HepG2 (cell line): ENCODE measurements at regions not wholly inside any gene's neighbourhood (a gene's known extent, or its start where the extent isn't known, plus 50 kb on each side); places are given as distances from the start of the nearest gene placed in this dataset.

Experiments used
- ATAC-seq: fragments of 200-7000 bp; cut with Tn5 transposase; 3 replicates; pipeline ENCODE4 v1.9.1; 2020; ENCODE audit warnings: mild to moderate bottlenecking, moderate library complexity
- BruUV-seq: library from RNA; stranded (reverse); fragments of 400-500 nt; replicated peaks from 2 replicates; lab custom pipeline; 2021; lab: Mats Ljungman, UMichigan
- CTCF ChIA-PET: fragments of 300-600 bp; formaldehyde crosslinking; extraction: SDS; loops from one replicate; lab custom pipeline; 2021; ENCODE audit warnings: low total read pairs, inconsistent platforms, low intra/inter-chr PET ratio; lab: Yijun Ruan, JAX
- POLR2A ChIA-PET: fragments of 350-600 bp; sonication (Branson Sonifier 250); formaldehyde crosslinking; loops from one replicate; lab custom pipeline; 2020; ENCODE audit warnings: antibody characterized with exemption, inconsistent platforms; lab: Yijun Ruan, JAX
- DNase-seq: peaks from one replicate; pipeline ENCODE4 v3.0.0-alpha.2; 2015; ENCODE audit warnings: low spot score
- FAIRE-seq: peaks from 3 replicates; lab custom pipeline; 2011; peaks lifted over from hg19 to GRCh38; lab: Jason Lieb, UNC
- H2AFZ ChIP-seq: one replicate; pipeline ENCODE4 v1.6.1; 2011; ENCODE audit warnings: low read length, inconsistent platforms
- H3K27ac ChIP-seq: fragments of 300-600 bp; 3 replicates; pipeline ENCODE4 v1.8.0; 2011; ENCODE audit warnings: mixed run types, mild to moderate bottlenecking, mixed read lengths, low read length, inconsistent platforms; ENCODE audit not compliant: insufficient read depth; ENCODE audit errors: extremely low read length
- H3K27me3 ChIP-seq, 2 experiments: fragments of 200-600 bp in 1 of 2; 2 replicates in 1 of 2; 3 replicates in 1 of 2; pipeline versions ENCODE4 v1.6.0 to v1.8.0; 2011; ENCODE audit warnings: low read length in 2 of 2, mild to moderate bottlenecking in 2 of 2, moderate library complexity in 2 of 2, inconsistent platforms in 1 of 2; ENCODE audit not compliant: insufficient read depth in 2 of 2, control insufficient read depth in 1 of 2
- H3K36me3 ChIP-seq, 2 experiments: fragments of 200-600 bp in 1 of 2; replicated peaks in 1 of 2; 2 replicates in 1 of 2; 3 replicates in 1 of 2; pipeline versions ENCODE4 v1.5.1 to v1.8.0; 2011; ENCODE audit warnings: low read length in 2 of 2, inconsistent platforms in 1 of 2; ENCODE audit not compliant: insufficient read depth in 2 of 2, control insufficient read depth in 1 of 2
- H3K4me1 ChIP-seq: 2 replicates; pipeline ENCODE4 v1.5.1; 2012; ENCODE audit warnings: low read length, inconsistent platforms; ENCODE audit not compliant: insufficient read depth
- H3K4me2 ChIP-seq: 2 replicates; pipeline ENCODE4 v1.6.0; 2011; ENCODE audit warnings: low read depth, low read length, inconsistent platforms
- H3K4me3 ChIP-seq, 3 experiments: fragments of 200-600 bp in 1 of 3; sonication (generic), shearing (Covaris generic) in 1 of 3; replicated peaks in 1 of 3; 2 replicates each; pipeline ENCODE4 v1.5.1; 2011 to 2016; ENCODE audit warnings: low read length in 3 of 3, inconsistent platforms in 2 of 3, low read depth in 2 of 3, mild to moderate bottlenecking in 2 of 3, control low read depth in 1 of 3, mixed read lengths in 1 of 3; ENCODE audit not compliant: insufficient read depth in 1 of 3
- H3K79me2 ChIP-seq: one replicate; pipeline ENCODE4 v1.6.1; 2011; ENCODE audit warnings: low read length, inconsistent platforms; ENCODE audit not compliant: insufficient read depth
- H3K9ac ChIP-seq: 2 replicates; pipeline ENCODE4 v1.6.0; 2011; ENCODE audit warnings: mild to moderate bottlenecking, low read depth, low read length, inconsistent platforms; ENCODE audit not compliant: insufficient read depth
- H3K9me3 ChIP-seq: 2 replicates; pipeline ENCODE4 v1.5.1; 2012; ENCODE audit warnings: mild to moderate bottlenecking, low read length
- H4K20me1 ChIP-seq: 2 replicates; pipeline ENCODE4 v1.6.0; 2011; ENCODE audit warnings: inconsistent platforms, mild to moderate bottlenecking, low read length, moderate library complexity; ENCODE audit not compliant: insufficient read depth
- AHR ChIP-seq: IDR thresholded peaks from 2 replicates; pipeline ENCODE4 v1.6.1; 2018; ENCODE audit warnings: missing genetic modification reagents, missing compliant biosample characterization
- HMG20A ChIP-seq: IDR thresholded peaks from 2 replicates; pipeline ENCODE4 v1.6.1; 2016; ENCODE audit warnings: borderline replicate concordance
- HNRNPK ChIP-seq: fragments of 200-400 bp; formaldehyde crosslinking; IDR thresholded peaks from 2 replicates; pipeline ENCODE4 v1.6.1; 2018; ENCODE audit warnings: low read length, low read depth, moderate library complexity, mild to moderate bottlenecking; ENCODE audit not compliant: poor library complexity, severe bottlenecking
- JUN ChIP-seq: sonication (generic); formaldehyde crosslinking; IDR thresholded peaks from 2 replicates; pipeline ENCODE4 v1.4.0; 2020; ENCODE audit warnings: mild to moderate bottlenecking, missing genetic modification reagents
- MAFG ChIP-seq: sonication (generic); formaldehyde crosslinking; IDR thresholded peaks from 2 replicates; pipeline ENCODE4 v1.5.1; 2020; ENCODE audit warnings: mild to moderate bottlenecking, missing genetic modification reagents
- PBX2 ChIP-seq: IDR thresholded peaks from 2 replicates; pipeline ENCODE4 v1.6.1; 2016; ENCODE audit warnings: control low read depth
- ZBTB34 ChIP-seq: sonication (generic); formaldehyde crosslinking; IDR thresholded peaks from 2 replicates; pipeline ENCODE4 v1.8.0; 2022; ENCODE audit warnings: mild to moderate bottlenecking, missing genetic modification reagents
- ZNF639 ChIP-seq: conservative IDR thresholded peaks from 2 replicates; pipeline ENCODE4 v1.6.1; 2018; ENCODE audit warnings: missing genetic modification reagents
- WGBS: methylation state at CpG from one replicate; pipeline ENCODE4 v1.1.6; 2017; ENCODE audit warnings: low lambda C conversion rate; 5-methylcytosine and 5-hydroxymethylcytosine counted together
- in situ Hi-C: cut with HindIII; loops from 2 replicates; pipeline ENCODE4 v1.10.0; 2017; ENCODE audit warnings: low pct_unique_long_range_greater_than_20kb; ENCODE audit not compliant: extremely low pct_ligation_motif_present
- intact Hi-C: fragments of 100-400 bp; cut with micrococcal nuclease; formaldehyde crosslinking; loops from one replicate; pipeline ENCODE4 v1.10.0; 2022; ENCODE audit not compliant: unreplicated experiment

GRCh38 chr1:5747426-5748285 lies 244.6 kb downstream of the NPHP4 start:
- Histone ChIP-seq H3K9ac (no peak overlapping the region), H3K4me2 (no peak overlapping the region), H3K4me1 (peaks cover 8% of the 10 kb centered on the region; the same call in 1 of the 2 replicates), H4K20me1 (peaks cover 7% of the 10 kb centered on the region; the same call in 1 of the 2 replicates), H2AFZ (no peak overlapping the region)
- CTCF ChIA-PET: no interaction called here
- DNase-seq: no peak
- BruUV-seq: no TSS peak
- TF ChIP-seq HMG20A: no peak
- TF ChIP-seq ZNF639 (CRISPR knock-in tag): no peak
- no peak for TF ChIP-seq AHR (CRISPR knock-in tag)
- TF ChIP-seq JUN (CRISPR knock-in tag): no peak
- no peak for TF ChIP-seq ZBTB34 (CRISPR knock-in tag)
- TF ChIP-seq HNRNPK: peak; percentile 37
- no peak for TF ChIP-seq MAFG (CRISPR knock-in tag)
- no peak for TF ChIP-seq PBX2
- TF ChIP-seq, all 625 proteins: peak for 1
- ATAC-seq: no peak
- Histone ChIP-seq H3K9me3 (no peaks in the 10 kb centered on the region), H3K4me3 (no peak overlapping the region), H3K79me2 (no peaks in the 10 kb centered on the region), H3K27ac (no peak overlapping the region), H3K36me3 (no peaks in the 10 kb centered on the region), H3K27me3 (peaks cover 6 to 77% of the 10 kb centered on the region in 2 experiments; a peak in 4 of 5 replicates)
- POLR2A ChIA-PET: no interaction called here
- no peak for FAIRE-seq
- in situ Hi-C loops: loop anchor here (5.0 to 10.0 kb wide), 2 partner anchors 227 to 235 kb away; no protein-coding TSS in a partner anchor
- intact Hi-C loops: loop anchor here (5.0 to 10.0 kb wide), 2 partner anchors 110 to 227 kb away; no protein-coding TSS in a partner anchor
- WGBS: 13% methylated on average over 3 of the region's 13 CpGs
